Glutamatergic neuron (in vitro differentiated cells): ENCODE measurements at regions not wholly inside any gene's neighbourhood (a gene's known extent, or its start where the extent isn't known, plus 50 kb on each side); places are given as distances from the start of the nearest gene placed in this dataset.

Source experiments
- DNase-seq: peaks from one replicate; pipeline ENCODE4 v3.0.0; 2022
- H3K27ac Mint-ChIP-seq: one replicate; pipeline ENCODE4 v1.8.0; 2020; ENCODE audit warnings: mild to moderate bottlenecking, mixed read lengths, inconsistent platforms; ENCODE audit not compliant: unreplicated experiment
- H3K27me3 Mint-ChIP-seq: one replicate; pipeline ENCODE4 v1.8.0; 2020; ENCODE audit warnings: mild to moderate bottlenecking, moderate library complexity, mixed read lengths, inconsistent platforms; ENCODE audit not compliant: unreplicated experiment
- H3K36me3 Mint-ChIP-seq: one replicate; pipeline ENCODE4 v1.8.0; 2020; ENCODE audit warnings: mild to moderate bottlenecking, mixed read lengths, inconsistent platforms; ENCODE audit not compliant: unreplicated experiment
- H3K4me1 Mint-ChIP-seq: one replicate; pipeline ENCODE4 v1.8.0; 2020; ENCODE audit warnings: mild to moderate bottlenecking, low read depth, mixed read lengths, inconsistent platforms; ENCODE audit not compliant: unreplicated experiment
- H3K4me3 Mint-ChIP-seq: one replicate; pipeline ENCODE4 v1.8.0; 2020; ENCODE audit warnings: mild to moderate bottlenecking, mixed read lengths, inconsistent platforms; ENCODE audit not compliant: unreplicated experiment
- H3K9me3 Mint-ChIP-seq: one replicate; pipeline ENCODE4 v1.8.0; 2020; ENCODE audit warnings: mild to moderate bottlenecking, moderate library complexity, mixed read lengths, inconsistent platforms; ENCODE audit not compliant: unreplicated experiment
- CTCF ChIP-seq: fragments of 200-600 bp; sonication (generic); IDR thresholded peaks from one replicate; pipeline ENCODE4 v1.5.0; 2021; ENCODE audit not compliant: partially characterized antibody, unreplicated experiment

GRCh38 chr18:78906066-78906465, 73.6 kb upstream of the SALL3 start:
- Mint-ChIP-seq H3K4me1 (no peaks in the 10 kb centered on the region), H3K27ac (no peak overlapping the region), H3K36me3 (no peaks in the 10 kb centered on the region), H3K27me3 (peaks cover 6% of the 10 kb centered on the region), H3K9me3 (peaks cover 3% of the 10 kb centered on the region), H3K4me3 (no peak overlapping the region)
- no peak for DNase-seq
- TF ChIP-seq CTCF: no peak

DNA sequence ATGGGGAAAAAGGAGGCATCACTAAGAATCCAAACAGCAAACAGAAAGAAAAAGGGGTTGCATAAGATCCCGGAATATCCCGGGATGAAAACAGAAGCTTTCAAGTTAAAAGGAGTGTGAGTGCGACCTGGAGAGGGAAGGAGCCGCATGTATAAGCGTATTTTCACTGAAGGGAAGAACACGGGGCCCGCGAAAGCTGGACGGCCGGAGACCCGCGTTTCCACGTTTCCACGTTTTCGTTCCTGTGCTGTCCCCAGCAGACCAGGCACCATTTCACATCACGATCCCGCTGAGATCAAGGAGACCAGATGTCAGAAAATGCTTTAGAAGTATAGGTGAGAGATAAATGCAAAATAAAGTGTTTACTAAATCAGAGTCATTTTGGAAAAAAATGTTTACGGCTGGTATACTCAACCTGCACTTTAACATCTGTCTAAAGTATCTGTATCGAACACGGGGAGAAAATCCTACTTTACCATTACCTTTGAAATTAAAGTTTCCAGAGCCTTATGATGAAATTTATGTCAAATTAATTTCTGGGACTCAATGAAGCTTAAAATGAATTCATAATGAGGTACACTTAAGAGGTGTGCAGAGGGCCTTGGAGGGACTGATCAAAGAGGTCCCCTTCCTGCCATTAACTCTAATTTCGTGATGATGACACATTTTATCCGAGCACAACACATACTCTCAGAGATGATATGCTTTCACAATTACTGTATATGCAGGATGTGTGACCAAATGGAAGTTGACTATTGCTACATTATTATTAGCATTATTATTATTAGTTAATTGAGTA, 71.0 kb upstream of the SALL3 start:
- H3K27me3 Mint-ChIP-seq: no peaks in the 10 kb centered on the region
- no peaks in the 10 kb centered on the region for H3K36me3 Mint-ChIP-seq
- H3K9me3 Mint-ChIP-seq: peaks cover 2% of the 10 kb centered on the region
- TF ChIP-seq CTCF: no peak
- no peak for DNase-seq
- H3K27ac Mint-ChIP-seq: no peak overlapping the region
- no peaks in the 10 kb centered on the region for H3K4me1 Mint-ChIP-seq
- H3K4me3 Mint-ChIP-seq: no peak overlapping the region

GRCh38 chr18:78911751-78912283, 67.8 kb upstream of the SALL3 start:
- Mint-ChIP-seq H3K27me3 (no peaks in the 10 kb centered on the region), H3K4me1 (no peaks in the 10 kb centered on the region), H3K4me3 (no peak overlapping the region), H3K9me3 (no peaks in the 10 kb centered on the region), H3K27ac (no peak overlapping the region), H3K36me3 (no peaks in the 10 kb centered on the region)
- no peak for TF ChIP-seq CTCF
- no peak for DNase-seq

- H3K27ac Mint-ChIP-seq: no peak overlapping the region
- no peak for TF ChIP-seq CTCF
- H3K36me3 Mint-ChIP-seq: no peaks in the 10 kb centered on the region
- H3K4me3 Mint-ChIP-seq: no peak overlapping the region
- DNase-seq: no peak
- no peaks in the 10 kb centered on the region for H3K4me1 Mint-ChIP-seq
- no peaks in the 10 kb centered on the region for H3K9me3 Mint-ChIP-seq
- no peaks in the 10 kb centered on the region for H3K27me3 Mint-ChIP-seq
Measured at GRCh38 chr18:78912336-78912735, 67.3 kb upstream of the SALL3 start.

GRCh38 chr18:78912844-78913243, 66.8 kb upstream of the SALL3 start:
- Mint-ChIP-seq H3K36me3 (no peaks in the 10 kb centered on the region), H3K4me3 (no peak overlapping the region), H3K27me3 (no peaks in the 10 kb centered on the region), H3K9me3 (no peaks in the 10 kb centered on the region), H3K4me1 (no peaks in the 10 kb centered on the region), H3K27ac (no peak overlapping the region)
- DNase-seq: no peak
- no peak for TF ChIP-seq CTCF
